Liver (tissue), 3 donors: ENCODE measurements at regions not wholly inside any gene's neighbourhood (a gene's known extent, or its start where the extent isn't known, plus 50 kb on each side); places are given as distances from the start of the nearest gene placed in this dataset.

Experiments
- FOXA1 ChIP-seq: IDR thresholded peaks from 2 replicates; pipeline ENCODE4 v1.6.1; 2016; ENCODE audit warnings: antibody characterized with exemption
- RAD21 ChIP-seq, 2 donors: IDR thresholded peaks; 2 replicates each; pipeline ENCODE4 v1.6.1; 2016; ENCODE audit warnings: antibody characterized with exemption in 2 of 2, mild to moderate bottlenecking in 2 of 2
- RXRA ChIP-seq, 2 donors: IDR thresholded peaks; 2 replicates each; pipeline ENCODE4 v1.6.1; 2017 to 2018; ENCODE audit warnings: antibody characterized with exemption in 2 of 2, mild to moderate bottlenecking in 1 of 2
- SP1 ChIP-seq: IDR thresholded peaks from 2 replicates; pipeline ENCODE4 v1.6.1; 2018; ENCODE audit warnings: antibody characterized with exemption, mild to moderate bottlenecking
- TAF1 ChIP-seq: conservative IDR thresholded peaks from 2 replicates; pipeline ENCODE4 v1.6.1; 2016; ENCODE audit warnings: antibody characterized with exemption, mild to moderate bottlenecking
- TF ChIP-seq, protein P1 (sequence below): fragments of 150-350 bp; IDR thresholded peaks from 2 replicates; pipeline ENCODE4 v1.5.1; 2017; ENCODE audit warnings: improper control_type of control experiment, low read depth, low read length; ENCODE audit not compliant: missing input control
- TF ChIP-seq, protein P2 (sequence below): IDR thresholded peaks from 2 replicates; pipeline ENCODE4 v1.6.1; 2016; ENCODE audit warnings: antibody characterized with exemption
- TF ChIP-seq, protein P3 (sequence below): IDR thresholded peaks from 2 replicates; pipeline ENCODE4 v1.6.1; 2016; ENCODE audit warnings: antibody characterized with exemption
- donor health status: healthy.
- donor health status: healthy.

DNA sequence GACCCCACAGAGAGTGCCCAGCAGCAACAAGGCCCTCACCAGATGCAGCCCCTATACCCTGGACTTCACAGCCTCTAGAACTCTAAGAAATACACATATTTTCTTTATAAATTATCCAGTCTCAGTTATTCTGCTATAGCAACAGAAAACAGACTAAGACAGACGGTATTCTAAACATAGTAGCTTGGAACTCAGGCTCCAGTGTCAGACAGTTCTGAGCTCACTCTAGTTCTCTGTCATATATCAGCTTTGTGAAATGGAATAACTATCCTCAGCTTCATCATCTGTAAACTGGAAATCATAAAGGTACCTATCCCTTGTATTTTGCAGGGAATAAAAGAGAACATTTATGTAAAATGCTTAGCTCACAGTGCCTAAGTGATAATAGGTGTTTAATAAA lies 127.4 kb downstream of the GLUL start:
- TF ChIP-seq, protein P1, sequence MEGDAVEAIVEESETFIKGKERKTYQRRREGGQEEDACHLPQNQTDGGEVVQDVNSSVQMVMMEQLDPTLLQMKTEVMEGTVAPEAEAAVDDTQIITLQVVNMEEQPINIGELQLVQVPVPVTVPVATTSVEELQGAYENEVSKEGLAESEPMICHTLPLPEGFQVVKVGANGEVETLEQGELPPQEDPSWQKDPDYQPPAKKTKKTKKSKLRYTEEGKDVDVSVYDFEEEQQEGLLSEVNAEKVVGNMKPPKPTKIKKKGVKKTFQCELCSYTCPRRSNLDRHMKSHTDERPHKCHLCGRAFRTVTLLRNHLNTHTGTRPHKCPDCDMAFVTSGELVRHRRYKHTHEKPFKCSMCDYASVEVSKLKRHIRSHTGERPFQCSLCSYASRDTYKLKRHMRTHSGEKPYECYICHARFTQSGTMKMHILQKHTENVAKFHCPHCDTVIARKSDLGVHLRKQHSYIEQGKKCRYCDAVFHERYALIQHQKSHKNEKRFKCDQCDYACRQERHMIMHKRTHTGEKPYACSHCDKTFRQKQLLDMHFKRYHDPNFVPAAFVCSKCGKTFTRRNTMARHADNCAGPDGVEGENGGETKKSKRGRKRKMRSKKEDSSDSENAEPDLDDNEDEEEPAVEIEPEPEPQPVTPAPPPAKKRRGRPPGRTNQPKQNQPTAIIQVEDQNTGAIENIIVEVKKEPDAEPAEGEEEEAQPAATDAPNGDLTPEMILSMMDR, result no peak
- TF ChIP-seq SP1 (no peak), RAD21 (IDR thresholded peaks at IDR 0.05) (no peak), FOXA1 (no peak), RXRA (IDR thresholded peaks at IDR 0.05) (no peak), TAF1 (no peak)
- TF ChIP-seq, protein P2, sequence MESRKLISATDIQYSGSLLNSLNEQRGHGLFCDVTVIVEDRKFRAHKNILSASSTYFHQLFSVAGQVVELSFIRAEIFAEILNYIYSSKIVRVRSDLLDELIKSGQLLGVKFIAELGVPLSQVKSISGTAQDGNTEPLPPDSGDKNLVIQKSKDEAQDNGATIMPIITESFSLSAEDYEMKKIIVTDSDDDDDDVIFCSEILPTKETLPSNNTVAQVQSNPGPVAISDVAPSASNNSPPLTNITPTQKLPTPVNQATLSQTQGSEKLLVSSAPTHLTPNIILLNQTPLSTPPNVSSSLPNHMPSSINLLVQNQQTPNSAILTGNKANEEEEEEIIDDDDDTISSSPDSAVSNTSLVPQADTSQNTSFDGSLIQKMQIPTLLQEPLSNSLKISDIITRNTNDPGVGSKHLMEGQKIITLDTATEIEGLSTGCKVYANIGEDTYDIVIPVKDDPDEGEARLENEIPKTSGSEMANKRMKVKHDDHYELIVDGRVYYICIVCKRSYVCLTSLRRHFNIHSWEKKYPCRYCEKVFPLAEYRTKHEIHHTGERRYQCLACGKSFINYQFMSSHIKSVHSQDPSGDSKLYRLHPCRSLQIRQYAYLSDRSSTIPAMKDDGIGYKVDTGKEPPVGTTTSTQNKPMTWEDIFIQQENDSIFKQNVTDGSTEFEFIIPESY, result no peak
- TF ChIP-seq, protein P3, sequence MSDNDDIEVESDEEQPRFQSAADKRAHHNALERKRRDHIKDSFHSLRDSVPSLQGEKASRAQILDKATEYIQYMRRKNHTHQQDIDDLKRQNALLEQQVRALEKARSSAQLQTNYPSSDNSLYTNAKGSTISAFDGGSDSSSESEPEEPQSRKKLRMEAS, result no peak
